Bone marrow (tissue), 2 donors: ENCODE measurements at regions not wholly inside any gene's neighbourhood (a gene's known extent, or its start where the extent isn't known, plus 50 kb on each side); places are given as distances from the start of the nearest gene placed in this dataset.
"Not testable (repeated sequence)": the region's sequence is repeated elsewhere in the genome, so short reads cannot be mapped to it uniquely, and the experiment has no call there.

Experiments used
- DNase-seq, 2 donors: peaks; one replicate each; lab custom pipeline; 2025; lab: John Stamatoyannopoulos, UW

DNA sequence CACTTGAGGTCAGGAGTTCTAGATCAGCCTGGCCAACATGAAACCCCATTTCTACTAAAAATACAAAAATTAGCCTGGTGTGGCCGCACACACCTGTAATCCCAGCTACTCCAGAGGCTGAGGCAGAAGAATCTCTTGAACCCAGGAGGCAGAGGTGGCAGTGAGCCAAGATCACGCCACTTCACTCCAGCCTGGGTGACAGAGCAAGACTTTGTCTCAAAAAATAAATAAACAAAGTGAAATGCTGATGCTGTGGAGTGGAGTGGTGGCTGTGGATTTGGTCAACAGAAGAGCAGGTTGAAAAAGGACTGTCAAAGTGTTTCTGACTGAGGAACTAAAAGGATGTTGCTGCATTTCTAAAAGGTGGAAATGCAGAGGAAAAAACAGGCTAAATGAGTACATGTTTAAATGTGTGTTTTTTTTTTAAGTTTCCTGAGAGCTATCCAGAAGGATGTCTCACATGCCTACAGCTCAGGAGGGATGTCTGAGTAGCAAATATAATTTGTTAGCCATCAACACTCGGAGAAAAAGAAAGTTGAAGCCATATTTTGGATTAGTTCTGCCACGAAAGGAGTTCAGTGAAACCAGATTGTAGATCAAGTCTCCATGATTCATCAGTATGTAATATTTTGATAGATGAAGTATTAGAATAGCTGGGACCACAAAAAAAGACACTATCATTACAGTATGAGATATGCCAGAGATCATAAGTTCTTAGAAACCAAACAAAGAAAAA lies 621.1 kb upstream of the ADGRB3 start:
- DNase-seq = no peak

DNA sequence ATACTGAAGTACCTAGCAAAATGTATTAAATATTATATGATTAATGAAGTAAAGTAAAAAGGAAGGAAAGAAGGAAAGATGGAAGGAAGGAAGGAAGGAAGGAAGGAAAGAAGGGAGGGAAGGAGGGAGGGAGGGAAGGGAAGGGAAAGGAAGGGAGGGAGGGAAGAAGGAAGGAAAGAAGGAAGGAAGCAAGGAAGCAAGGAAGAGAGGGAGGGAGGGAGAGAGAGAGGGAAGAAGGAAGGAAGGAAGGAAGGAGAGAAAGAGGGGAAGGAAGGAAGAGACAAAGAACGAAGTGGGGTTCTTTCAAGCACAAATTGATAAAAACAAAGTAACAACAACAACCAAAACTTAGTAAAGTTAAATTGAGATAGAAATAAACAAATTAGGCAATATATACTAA lies 622.3 kb upstream of the ADGRB3 start:
- no peak for DNase-seq

GRCh38 chr6:68010936-68011335 lies 624.1 kb upstream of the ADGRB3 start:
- no peak for DNase-seq

DNA sequence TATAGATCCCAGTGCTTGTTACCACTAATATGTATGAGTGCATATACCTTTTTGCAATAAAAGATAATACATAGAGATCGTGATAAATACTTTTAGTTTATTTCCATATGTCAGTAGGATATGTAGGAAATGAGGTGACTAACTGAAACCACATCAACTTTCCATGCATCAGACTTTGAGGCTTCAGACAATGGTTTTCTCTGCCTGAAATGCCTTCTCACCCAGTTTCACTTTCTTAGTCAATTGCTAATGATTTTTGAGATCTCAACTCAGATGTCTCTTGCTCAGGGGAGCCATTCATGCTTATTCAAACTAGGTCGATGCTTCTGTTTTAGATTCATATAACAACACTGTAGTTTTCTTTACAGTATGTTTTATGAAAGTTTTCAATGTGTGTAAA lies 626.6 kb upstream of the ADGRB3 start:
- DNase-seq = no peak

DNA sequence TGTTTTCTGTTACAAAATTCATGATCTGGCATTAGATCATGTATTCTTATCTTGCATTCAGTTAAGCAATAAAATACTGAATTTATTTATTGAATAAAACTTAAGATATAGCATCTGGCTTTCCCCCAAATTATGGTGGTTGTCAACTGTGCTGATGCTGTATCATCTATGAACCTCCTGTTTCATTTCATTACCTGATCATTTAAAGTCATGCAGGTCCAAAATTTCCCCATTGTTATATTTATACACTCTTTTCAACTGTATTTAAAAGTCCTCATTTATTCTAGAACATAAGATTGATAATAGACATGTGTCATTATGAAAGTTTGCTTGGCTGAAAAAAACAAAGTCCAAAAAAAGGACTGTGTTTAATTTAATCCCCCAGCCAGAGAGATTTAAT lies 627.4 kb upstream of the ADGRB3 start:
- no peak for DNase-seq

DNA sequence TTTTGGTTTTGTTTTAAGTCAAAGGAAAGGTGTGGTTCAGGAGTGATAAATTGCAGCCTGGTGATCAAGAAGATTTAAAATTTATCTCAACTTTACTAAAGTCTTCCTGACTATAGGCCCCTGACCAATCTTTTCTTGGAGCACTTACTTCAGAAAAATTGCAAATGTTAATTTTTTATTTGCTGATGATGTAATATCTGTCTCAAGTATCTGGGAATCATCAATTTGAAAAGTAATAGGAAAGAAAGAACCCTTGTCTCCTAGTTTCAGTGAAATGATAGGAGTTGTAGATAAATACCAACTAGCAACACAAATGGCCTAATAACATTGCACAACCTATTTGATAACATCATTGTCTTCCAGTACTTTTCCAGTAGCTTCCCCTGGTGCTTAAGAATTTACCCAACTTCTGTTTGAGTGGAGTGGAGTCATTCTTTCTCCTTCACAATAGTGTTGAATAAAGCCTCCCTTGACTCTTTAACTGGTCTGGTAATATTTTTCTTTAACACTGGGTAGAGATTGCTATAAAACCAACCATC lies 648.3 kb upstream of the ADGRB3 start:
- no peak for DNase-seq

- DNase-seq = no peak
Measured at GRCh38 chr6:67976486-67976885, 658.6 kb upstream of the ADGRB3 start.

GRCh38 chr6:67974931-67975330 lies 660.2 kb upstream of the ADGRB3 start:
- DNase-seq = no peak

DNA sequence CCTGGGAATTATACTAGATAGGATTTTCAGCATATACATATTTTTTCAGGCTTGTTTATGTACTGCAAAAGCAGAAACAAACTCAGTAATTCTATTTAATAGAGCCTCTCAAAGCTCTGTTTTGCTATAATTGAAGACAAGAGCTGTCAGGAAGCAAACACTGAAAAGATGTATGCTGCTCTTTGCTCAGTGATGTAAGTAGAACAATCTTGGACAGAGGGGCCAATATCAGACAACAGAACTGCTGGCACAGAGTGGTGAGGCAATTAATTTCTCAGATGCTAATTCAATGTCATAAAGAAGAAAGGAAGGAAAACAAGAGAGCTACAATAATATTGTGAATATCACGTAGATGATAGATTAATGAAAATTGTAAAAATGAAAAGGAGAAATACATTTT lies 663.3 kb upstream of the ADGRB3 start:
- DNase-seq = no peak

GRCh38 chr6:67966830-67967229 lies 668.3 kb upstream of the ADGRB3 start:
- no peak for DNase-seq

DNA sequence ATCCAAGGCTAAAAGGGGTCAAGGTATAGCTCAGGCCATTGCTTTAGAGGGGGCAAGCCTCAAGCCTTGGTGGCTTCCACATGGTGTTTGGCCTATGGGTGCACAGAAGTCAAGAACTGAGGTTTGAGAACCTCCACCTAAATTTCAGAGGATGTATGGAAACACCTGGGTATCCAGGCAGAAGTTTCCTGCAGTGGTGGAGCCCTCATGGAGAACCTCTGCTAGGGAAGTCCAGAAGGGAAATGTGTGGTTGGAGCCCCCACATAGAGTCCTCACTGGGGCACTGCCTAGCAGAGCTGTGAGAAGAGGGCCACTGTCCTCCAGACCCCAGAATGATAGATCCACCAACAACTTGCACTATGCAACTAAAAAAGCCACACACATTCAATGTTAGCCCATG lies 678.7 kb upstream of the ADGRB3 start:
- DNase-seq = no peak

DNA sequence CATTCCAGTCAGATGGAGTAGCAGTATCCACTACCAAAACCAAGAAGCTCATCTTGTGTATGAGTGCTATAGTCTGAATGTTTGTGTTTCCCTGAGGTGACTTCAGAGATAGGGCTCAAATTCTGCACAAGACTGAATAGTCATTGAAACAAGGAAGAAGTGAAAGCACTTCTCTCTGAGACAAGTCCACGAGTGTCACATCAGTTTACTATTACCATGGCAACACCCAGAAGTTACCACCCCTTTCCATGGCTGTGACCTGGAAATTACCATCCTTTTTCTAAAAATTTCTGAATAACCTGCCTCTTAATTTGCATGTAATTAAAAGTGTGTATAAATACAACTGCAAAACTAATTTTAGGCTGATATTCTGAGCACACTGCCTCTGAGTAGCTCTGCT lies 682.1 kb upstream of the ADGRB3 start:
- no peak for DNase-seq

DNA sequence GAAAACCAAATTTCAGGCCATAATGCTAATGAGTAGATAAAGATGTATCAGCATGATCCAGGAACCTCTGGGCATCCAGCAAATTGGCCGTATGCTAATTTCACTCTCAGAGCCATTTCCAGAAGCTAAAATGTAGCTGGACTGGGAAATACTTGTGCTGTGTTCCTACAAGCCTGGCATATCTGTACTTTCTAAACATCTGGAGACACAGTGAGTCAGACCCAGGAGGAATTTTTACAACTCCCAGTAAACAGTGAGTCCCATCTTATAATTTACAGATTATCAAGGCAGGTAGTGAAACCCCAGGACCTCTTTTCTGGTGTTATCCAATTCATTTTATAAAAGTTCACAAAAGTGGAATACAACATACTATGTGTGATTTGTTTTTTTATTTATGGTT lies 683.0 kb upstream of the ADGRB3 start:
- no peak for DNase-seq

- not testable (repeated sequence) for DNase-seq
Measured at GRCh38 chr6:67947762-67948161, 687.3 kb upstream of the ADGRB3 start.

- DNase-seq = no peak
Measured at GRCh38 chr6:67935976-67936477, 699.1 kb upstream of the ADGRB3 start.

DNA sequence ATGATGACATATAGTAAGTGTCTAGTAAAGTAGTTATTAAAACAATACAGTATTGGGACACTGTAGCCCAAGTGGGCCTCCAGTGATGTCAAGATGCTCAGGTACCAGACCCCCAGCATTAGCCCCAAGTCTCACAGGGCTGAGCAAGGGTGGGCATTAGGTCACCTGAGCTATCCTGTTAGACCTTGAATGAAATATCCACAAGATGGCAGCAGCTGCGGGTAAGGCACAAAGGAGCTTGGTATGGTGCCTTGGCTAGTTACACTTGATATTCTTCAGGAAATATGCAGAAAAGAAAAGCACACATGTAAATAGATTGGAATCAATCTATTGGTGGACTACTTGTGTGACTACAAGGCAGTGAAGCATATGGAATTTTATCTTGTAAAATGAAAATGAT lies 701.8 kb upstream of the ADGRB3 start:
- DNase-seq = no peak

DNA sequence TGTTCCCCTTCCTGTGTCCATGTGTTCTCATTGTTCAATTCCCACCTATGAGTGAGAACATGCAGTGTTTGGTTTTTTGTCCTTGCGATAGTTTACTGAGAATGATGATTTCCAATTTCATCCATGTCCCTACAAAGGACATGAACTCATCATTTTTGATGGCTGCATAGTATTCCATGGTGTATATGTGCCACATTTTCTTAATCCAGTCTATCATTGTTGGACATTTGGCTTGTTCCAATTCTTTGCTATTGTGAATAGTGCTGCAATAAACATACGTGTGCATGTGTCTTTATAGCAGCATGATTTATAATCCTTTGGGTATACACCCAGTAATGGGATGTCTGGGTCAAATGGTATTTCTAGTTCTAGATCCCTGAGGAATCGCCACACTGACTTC lies 712.5 kb upstream of the ADGRB3 start:
- DNase-seq = not testable (repeated sequence)

- DNase-seq = not testable (repeated sequence)
Measured at GRCh38 chr6:67920040-67920439, 715.0 kb upstream of the ADGRB3 start.

DNA sequence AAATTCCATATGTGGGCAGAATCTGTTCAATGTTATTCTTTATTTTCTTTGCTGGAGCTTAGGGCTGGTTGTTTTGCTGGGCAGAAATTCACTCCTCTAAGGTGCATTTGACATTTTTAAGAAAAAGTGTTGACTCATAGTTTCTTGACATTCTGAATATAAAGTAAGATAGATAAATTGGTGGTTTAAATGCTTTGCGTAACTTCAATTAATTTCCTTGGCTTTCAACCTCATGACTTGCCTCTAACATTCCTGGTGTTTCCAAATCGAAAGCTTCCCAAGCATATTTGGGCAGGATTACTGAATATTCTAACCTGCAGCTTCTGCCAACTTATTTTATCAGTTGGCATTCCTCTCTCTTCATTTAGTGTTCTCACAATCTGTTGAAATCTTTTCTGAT lies 718.7 kb upstream of the ADGRB3 start:
- no peak for DNase-seq

DNA sequence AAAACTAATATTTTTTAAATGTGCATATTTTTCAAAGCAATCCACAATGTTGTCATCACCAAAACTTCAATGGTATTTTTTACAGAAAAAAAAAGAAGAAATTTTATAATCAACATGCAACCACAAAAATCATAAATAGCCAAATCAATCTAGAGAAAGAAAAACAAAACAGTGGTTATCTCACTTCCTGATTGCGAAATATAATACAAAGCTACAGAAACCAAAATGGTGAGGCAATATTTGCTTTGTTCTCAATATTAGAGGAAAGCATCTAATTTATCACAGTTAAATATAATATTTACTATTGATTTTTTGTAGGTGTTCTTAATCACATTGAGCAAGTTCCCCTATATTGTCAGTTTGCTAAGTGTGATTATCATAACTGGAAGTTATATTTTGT lies 720.7 kb upstream of the ADGRB3 start:
- no peak for DNase-seq

DNA sequence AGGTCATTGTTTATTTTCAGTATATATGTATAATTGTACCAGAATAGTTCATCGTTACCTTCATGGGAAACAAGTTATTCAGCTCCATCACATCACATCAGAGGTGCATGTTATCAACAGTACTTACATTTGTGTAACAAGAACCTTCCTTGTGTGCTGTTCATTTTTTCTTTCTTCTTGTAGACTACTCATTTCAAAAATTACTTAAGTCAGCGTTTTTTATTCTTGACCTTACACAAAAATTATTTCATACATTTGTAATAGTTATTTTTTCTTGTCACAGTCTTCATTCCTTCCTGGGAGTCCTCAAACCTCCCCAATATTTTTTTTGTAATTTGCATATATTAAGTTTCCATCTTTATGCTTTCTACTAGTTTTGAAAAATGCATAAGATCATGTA lies 725.7 kb upstream of the ADGRB3 start:
- no peak for DNase-seq

- no peak for DNase-seq
Measured at GRCh38 chr6:67908379-67908778, 726.7 kb upstream of the ADGRB3 start.

- not testable (repeated sequence) for DNase-seq
Measured at GRCh38 chr6:67904735-67905134, 730.3 kb upstream of the ADGRB3 start.

DNA sequence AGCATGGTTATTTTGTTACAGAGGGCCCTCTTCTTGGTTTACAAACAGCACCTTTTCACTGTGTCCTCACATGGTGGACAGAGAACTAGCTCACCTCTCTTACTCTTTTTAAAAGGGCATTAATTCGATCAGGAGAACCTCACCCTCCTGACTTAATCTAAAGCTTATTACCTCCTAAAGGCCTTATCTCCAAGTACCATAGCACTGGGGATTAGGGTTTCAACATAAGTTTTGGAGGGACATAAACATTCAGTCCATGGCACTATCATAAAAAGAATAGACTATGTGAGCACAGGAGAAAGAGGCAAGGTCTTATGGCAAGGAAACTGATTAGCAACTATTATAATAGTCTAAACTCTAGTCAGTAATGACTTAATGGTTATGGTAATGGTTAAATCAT lies 736.2 kb upstream of the ADGRB3 start:
- no peak for DNase-seq
